HG03469 (cell line): ENCODE measurements at regions not wholly inside any gene's neighbourhood (a gene's known extent, or its start where the extent isn't known, plus 50 kb on each side); places are given as distances from the start of the nearest gene placed in this dataset.

Source experiments
- ATAC-seq: cut with Tn5 transposase; IDR thresholded peaks from one replicate; pipeline ENCODE4 v1.9.1; 2021; ENCODE audit warnings: mild to moderate bottlenecking, moderate library complexity, moderate number of reproducible peaks; ENCODE audit not compliant: unreplicated experiment

DNA sequence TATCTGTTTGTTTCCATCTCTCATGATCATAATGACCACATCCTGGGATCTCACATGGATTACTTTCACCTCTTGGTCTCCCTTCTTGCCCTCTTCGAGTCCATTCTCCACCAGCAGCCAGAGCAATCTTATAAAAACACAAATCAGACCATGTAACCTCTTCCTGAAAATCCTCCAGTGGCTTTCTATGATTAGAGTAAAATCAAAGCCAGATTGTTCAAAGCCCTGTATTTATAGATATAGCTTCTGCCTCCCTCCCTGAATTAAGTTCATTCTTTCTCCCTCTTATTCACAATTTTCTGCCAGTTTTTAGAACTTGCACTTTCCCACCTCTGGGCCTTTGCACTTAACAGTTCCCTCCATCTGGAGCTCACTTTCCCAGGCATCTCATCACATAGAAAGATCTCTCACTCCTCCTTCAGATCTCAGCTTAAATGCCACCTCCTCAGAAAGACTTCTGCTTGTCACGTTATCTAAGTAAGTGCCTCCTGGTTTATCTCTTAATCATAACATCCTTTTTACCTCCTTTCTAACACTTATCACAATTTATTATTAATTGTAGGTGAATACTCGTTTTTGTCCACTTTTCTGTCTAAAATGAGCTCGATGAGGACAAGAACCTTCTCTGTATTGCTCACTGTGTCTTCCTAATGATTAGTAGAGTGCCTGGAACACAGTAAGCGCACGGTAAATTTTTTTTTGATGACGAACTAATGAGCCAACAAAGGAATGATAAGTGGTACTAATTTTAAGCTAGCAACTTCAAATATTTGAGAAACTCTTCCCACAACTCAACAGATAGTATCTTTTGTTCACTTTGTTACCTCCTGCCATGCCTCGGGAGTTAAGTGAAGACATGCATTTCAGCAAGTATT lies 80.5 kb downstream of the CYB561 start:
- no peak for ATAC-seq

DNA sequence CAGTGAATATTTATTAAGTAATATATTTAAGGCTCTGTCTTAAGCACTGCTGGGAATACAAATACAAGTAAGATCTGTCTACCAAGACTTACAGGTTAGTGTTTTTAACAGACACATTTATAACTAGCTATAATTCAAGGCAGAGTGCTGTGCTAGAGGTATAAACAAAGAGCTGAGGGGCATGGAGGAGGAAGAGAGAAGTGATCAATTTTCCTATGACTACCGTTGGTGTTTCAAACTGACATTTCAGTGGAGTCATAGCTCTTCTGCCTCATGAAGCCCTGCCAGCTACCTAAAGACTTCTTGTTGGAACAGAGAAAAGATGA lies 79.9 kb downstream of the CYB561 start:
- no peak for ATAC-seq

DNA sequence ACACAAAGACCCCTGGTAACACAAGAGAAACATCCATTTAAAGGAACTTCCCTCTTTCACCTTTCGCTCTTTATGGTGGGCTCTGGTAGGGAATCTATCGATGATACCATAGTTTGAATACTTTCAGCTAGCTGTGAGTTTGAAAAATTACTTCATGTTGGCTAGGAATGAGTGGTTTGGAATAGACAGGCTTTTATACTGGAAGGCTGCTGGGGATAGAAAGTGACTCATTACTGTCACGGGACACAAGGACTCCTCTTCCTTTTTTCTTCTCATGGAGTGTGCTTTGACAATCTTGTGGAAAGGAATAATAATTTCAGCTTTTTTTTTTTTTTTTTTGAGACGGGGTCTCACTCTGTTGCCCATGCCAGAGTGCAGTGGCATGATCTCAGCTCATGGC lies 76.9 kb downstream of the CYB561 start:
- ATAC-seq: no peak

DNA sequence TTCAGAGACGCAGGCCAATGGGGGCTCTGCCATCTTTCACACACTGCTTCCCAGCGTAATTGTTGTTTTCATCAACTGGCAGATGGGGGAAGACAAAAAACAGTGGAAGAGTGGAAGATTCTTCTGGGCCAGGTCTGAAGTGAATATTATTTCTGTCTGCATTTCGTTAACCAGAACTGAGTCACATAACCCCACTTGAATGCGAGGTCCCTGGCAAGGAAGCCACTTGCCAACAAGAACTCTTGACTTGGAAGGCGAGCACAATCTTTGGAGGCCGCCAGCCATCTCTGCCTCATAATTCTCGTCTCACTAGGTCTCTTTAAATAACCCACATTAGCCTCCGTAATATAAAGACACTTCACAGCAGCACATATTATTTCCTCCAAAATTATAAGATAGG lies 75.4 kb downstream of the CYB561 start:
- no peak for ATAC-seq

DNA sequence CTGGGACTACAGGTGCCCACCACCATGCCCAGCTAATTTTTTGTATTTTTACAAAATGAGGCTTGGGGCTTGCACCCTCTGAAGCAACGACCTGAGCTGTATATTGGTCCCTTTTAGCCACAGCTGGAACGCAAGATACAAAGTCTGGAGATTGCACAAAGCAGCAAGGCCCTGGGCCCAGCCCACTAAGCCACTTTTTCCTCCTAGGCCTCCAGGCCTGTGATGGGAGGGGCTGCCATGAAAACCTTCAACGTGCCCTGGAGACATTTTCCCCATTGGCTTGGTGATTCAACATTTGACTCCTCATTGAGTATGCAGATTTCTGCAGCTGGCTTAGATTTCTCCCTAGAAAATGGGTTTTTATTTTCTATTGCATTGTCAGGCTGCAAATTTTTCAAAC lies 69.2 kb downstream of the CYB561 start:
- no peak for ATAC-seq

DNA sequence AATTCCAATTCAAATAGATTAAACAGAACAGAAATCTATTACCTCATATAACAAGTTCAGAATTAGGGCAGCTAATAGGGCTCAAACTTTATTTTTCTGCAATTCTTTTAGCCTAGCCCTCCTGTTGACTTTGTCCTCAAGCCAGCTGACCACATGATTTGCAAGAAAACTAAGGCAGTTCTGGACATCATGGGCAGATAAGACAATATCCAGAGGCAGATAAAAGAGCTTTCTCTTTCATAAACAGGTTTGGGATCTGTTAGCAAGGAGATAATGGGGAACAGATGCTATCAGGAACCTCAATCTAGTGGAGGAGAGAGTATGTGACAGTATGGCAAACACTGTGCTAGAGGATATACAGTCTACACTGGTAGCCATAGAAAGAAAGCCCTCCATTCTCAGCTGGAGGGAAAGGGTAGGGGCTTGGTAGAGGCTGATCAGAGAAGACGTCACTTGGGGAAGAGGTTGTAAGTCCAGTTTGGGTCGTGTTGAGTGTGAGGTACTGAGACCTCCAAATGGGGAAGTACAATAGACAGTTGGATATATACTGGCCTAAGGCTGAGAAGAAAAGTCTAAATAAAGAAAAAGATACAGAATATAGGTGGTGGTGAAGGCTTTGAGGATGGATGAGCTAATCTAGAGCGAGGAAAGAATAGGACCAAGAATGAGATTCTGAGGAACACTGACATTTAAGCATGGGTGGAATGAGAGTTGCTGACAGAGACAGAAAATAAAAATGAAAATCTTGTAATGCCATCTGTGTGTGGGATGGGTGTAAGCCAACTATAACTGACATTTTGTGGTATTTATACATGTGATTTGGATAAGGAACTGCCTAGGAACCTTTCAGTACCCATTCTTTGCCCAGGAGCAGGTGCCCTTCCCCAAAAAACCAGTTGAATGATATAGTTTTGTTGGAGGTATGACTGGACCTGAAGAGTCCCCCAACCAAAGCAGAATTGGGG lies 67.4 kb downstream of the CYB561 start:
- ATAC-seq: no peak

DNA sequence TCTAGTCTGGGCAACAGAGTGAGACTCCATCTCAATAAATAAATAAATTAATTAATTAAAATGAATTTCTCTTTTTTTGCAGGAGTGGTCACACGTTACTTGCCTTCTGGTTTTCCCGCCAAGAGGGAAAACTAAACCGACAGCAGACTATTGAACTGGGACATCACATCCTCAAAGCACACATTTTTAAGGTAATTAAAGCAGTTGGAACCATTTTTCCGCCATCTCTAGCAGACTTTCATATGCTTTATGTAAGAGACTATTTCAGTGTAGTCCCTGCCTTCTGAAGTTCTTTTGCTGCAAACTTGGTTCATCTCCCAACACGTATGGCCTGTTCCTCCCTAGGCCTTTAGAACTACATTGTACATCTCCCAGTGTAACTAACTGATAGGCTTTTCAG lies 66.5 kb downstream of the CYB561 start:
- ATAC-seq: no peak

DNA sequence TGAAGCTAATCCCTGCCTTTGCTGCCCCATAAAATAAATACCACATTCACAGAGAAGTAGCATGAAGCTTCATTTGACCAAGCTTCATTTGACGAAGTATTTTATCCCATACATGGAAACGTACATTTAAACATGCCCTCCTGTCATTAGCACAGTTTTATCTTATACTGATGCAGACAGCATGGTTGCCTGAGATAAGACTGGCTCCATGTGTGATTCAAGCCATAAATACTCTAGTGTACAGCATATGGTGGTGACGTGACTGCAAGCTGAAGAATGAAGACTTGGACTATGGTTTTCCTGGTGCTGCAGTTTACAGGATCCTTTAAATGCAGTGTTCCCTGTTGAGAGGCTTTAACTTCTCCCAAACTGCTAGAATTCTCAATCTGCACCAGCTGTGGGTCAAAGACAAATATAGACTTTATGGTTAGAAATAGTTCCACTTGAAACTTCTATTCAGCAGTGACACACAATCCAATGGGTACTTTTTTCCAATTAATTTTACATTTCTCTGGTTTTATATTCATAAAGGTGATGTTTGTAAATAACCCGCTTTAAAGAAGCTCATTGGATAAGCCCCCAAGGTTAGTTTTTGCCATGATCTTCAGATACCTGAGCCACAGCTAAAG lies 64.9 kb downstream of the CYB561 start:
- no peak for ATAC-seq

DNA sequence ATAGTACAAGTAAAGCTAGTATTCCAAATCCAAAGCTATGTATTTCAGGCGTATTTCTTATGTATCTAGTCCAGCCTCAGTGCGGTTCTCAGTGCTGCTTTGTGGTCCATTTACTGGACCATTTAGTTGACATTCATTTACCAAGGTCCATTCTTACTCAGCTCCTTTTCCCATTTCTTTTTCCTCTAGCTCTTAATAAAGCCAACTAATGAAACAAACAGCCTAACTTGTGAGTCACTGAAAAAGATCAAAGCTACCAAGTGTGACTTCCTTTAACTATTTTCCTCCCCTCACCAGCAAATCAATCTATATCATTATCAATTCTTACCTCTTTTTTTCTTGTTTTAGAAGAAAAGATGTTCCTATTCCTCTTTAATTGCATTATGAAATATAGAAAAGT lies 64.0 kb downstream of the CYB561 start:
- ATAC-seq: no peak
